GM12865 (cell line): ENCODE measurements at regions not wholly inside any gene's neighbourhood (a gene's known extent, or its start where the extent isn't known, plus 50 kb on each side); places are given as distances from the start of the nearest gene placed in this dataset.

Experiments
- DNase-seq: peaks from one replicate; pipeline ENCODE4 v3.0.0; 2010; ENCODE audit warnings: low read depth
- H3K4me3 ChIP-seq: 2 replicates; pipeline ENCODE4 v1.5.1; 2011; ENCODE audit warnings: mild to moderate bottlenecking, low read depth, low read length, control low read depth
- CTCF ChIP-seq: IDR thresholded peaks from 2 replicates; pipeline ENCODE4 v1.5.1; 2011; ENCODE audit warnings: low read length, control low read depth, low read depth, inconsistent platforms; ENCODE audit not compliant: insufficient read depth; ENCODE audit errors: missing control alignments

GRCh38 chr2:67294218-67294617 lies 102.9 kb upstream of the ETAA1 start:
- no peak for DNase-seq
- no peak for TF ChIP-seq CTCF
- H3K4me3 ChIP-seq: no peak overlapping the region

DNA sequence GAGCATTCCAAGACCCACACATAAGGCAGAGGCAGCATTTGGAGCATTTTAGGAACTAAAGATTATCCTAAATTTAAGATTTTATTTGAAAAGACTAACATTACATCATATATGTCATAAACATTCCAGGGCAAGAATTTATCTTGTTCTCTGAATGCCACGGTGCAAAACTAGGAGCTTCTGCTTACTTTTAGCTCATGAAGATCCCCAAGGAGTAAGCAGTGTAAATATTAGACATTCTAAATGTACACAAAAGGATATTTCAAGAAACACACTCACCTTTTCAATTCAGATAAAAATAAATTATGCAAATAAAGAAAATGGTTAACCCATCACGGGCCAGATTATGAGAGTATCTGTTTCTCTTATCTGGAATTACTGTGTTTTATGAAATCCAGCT lies 101.7 kb upstream of the ETAA1 start:
- DNase-seq: no peak
- no peak overlapping the region for H3K4me3 ChIP-seq
- TF ChIP-seq CTCF: no peak

DNA sequence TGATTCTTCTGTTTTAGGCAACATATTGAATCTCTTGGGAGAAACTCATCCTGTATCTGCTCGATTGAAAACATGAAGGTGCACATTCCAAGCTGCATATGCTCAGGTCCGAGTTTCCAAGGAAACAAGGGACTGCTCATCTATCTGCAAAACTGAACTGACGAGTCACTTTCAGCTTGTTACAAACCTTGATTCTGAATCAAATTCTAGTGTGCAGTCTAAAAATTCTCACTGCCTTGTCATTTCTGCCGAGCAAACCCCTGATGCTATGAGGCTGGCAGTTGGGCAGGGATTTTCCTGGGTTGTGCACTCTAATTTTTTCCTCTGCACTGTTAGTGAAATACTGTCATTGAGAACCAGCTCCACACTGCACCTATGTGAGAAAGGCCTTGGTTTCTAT lies 101.3 kb upstream of the ETAA1 start:
- no peak for DNase-seq
- no peak for TF ChIP-seq CTCF
- no peak overlapping the region for H3K4me3 ChIP-seq

GRCh38 chr2:67304300-67304890 lies 92.7 kb upstream of the ETAA1 start:
- H3K4me3 ChIP-seq: no peak overlapping the region
- DNase-seq: no peak
- no peak for TF ChIP-seq CTCF

- no peak for DNase-seq
- no peak for TF ChIP-seq CTCF
- H3K4me3 ChIP-seq: no peak overlapping the region
Measured at GRCh38 chr2:67309281-67309680, 87.9 kb upstream of the ETAA1 start.

GRCh38 chr2:67311536-67311935 lies 85.6 kb upstream of the ETAA1 start:
- H3K4me3 ChIP-seq: no peak overlapping the region
- DNase-seq: no peak
- TF ChIP-seq CTCF: no peak

GRCh38 chr2:67312871-67313270 lies 84.3 kb upstream of the ETAA1 start:
- H3K4me3 ChIP-seq: no peak overlapping the region
- DNase-seq: no peak
- TF ChIP-seq CTCF: no peak
